A673 (cell line): ENCODE measurements at regions not wholly inside any gene's neighbourhood (a gene's known extent, or its start where the extent isn't known, plus 50 kb on each side); places are given as distances from the start of the nearest gene placed in this dataset.
"Not testable (repeated sequence)": the region's sequence is repeated elsewhere in the genome, so short reads cannot be mapped to it uniquely, and the experiment has no call there.

Source experiments
- BruUV-seq: library from RNA; stranded (reverse); fragments of 400-500 nt; replicated peaks from 2 replicates; lab custom pipeline; 2021; lab: Mats Ljungman, UMichigan
- CTCF ChIA-PET: fragments of 300-600 bp; sonication (Branson Sonifier 250); formaldehyde crosslinking; loops from one replicate; lab custom pipeline; 2022; ENCODE audit warnings: antibody characterized with exemption; lab: Charles Lee
- POLR2A ChIA-PET: fragments of 300-600 bp; sonication (Branson Sonifier 250); formaldehyde crosslinking; loops from one replicate; lab custom pipeline; 2022; ENCODE audit warnings: antibody characterized with exemption; ENCODE audit not compliant: low non-redundant PET; lab: Charles Lee
- DNase-seq: peaks from one replicate; pipeline ENCODE4 v3.0.0-alpha.2; 2015; ENCODE audit warnings: low spot score
- H3K27ac ChIP-seq: fragments of 200-600 bp; sonication (generic); 2 replicates; pipeline ENCODE4 v1.5.1; 2016; ENCODE audit warnings: mixed run types, low read depth, mild to moderate bottlenecking, mixed read lengths, antibody characterized with exemption, low read length; ENCODE audit not compliant: poor library complexity, severe bottlenecking
- H3K27me3 ChIP-seq: fragments of 200-600 bp; sonication (generic); replicated peaks from 2 replicates; pipeline ENCODE4 v1.6.1; 2017; ENCODE audit warnings: mixed run types, low read depth, mild to moderate bottlenecking, mixed read lengths, antibody characterized with exemption, low read length; ENCODE audit not compliant: insufficient read depth, poor library complexity
- H3K36me3 ChIP-seq: fragments of 200-600 bp; sonication (generic); 2 replicates; pipeline ENCODE4 v1.6.1; 2016; ENCODE audit warnings: mixed run types, mild to moderate bottlenecking, mixed read lengths, antibody characterized with exemption, low read length; ENCODE audit not compliant: insufficient read depth, poor library complexity, severe bottlenecking
- H3K4me1 ChIP-seq: fragments of 200-600 bp; sonication (generic); 2 replicates; pipeline ENCODE4 v1.6.1; 2017; ENCODE audit warnings: mixed run types, mild to moderate bottlenecking, mixed read lengths, antibody characterized with exemption, low read length; ENCODE audit not compliant: insufficient read depth, poor library complexity, severe bottlenecking
- H3K4me3 ChIP-seq: fragments of 200-600 bp; sonication (generic); 2 replicates; pipeline ENCODE4 v1.5.1; 2016; ENCODE audit warnings: low read depth, mixed run types, mild to moderate bottlenecking, mixed read lengths, low read length; ENCODE audit not compliant: poor library complexity, severe bottlenecking
- H3K9me3 ChIP-seq: fragments of 200-600 bp; sonication (generic); 2 replicates; pipeline ENCODE4 v1.6.1; 2016; ENCODE audit warnings: mixed run types, low read depth, mild to moderate bottlenecking, mixed read lengths, antibody characterized with exemption, low read length; ENCODE audit not compliant: poor library complexity, severe bottlenecking
- EZH2 ChIP-seq: fragments of 200-600 bp; sonication (generic); IDR thresholded peaks from 2 replicates; pipeline ENCODE4 v1.6.1; 2017; ENCODE audit warnings: borderline replicate concordance, low read depth, mild to moderate bottlenecking, mixed read lengths, antibody characterized with exemption, low read length; ENCODE audit not compliant: poor library complexity, severe bottlenecking
- intact Hi-C: fragments of 100-400 bp; cut with micrococcal nuclease; formaldehyde crosslinking; loops from one replicate; pipeline ENCODE4 v1.10.0; 2022; ENCODE audit not compliant: unreplicated experiment
- TF ChIP-seq, protein P1 (sequence below): fragments of 300-800, 200-600 bp; sonication (generic); conservative IDR thresholded peaks from 2 replicates; pipeline ENCODE4 v1.5.1; 2017; ENCODE audit warnings: low read depth, mild to moderate bottlenecking, antibody characterized with exemption, low read length, moderate library complexity, mixed read lengths

DNA sequence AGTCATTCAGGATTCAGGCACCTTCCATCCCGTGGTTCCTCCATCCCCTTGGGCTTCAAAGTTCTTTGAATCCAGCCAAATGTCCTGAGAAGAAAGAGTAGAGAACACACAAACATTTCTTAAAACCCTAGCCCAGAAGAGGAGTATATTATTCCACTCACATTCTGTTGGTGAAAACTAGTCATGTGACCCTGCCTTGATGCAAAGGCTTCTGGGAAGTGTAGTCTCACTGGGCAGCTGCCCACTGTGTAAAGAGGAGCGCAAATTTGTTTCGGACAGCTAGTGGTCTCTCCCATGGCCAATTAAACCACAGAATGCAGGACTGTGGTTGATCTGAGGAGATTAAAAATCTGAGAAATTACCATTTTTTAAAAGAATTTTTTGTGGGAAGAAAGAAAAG is 304.4 kb downstream of the SUCLA2 start:
- Histone ChIP-seq H3K4me3 (no peak overlapping the region), H3K9me3 (no peaks in the 10 kb centered on the region), H3K36me3 (no peaks in the 10 kb centered on the region), H3K4me1 (no peaks in the 10 kb centered on the region), H3K27ac (no peak overlapping the region), H3K27me3 (no peaks in the 10 kb centered on the region)
- intact Hi-C loops, result no loop called here
- POLR2A ChIA-PET, result no interaction called here
- TF ChIP-seq, protein P1, sequence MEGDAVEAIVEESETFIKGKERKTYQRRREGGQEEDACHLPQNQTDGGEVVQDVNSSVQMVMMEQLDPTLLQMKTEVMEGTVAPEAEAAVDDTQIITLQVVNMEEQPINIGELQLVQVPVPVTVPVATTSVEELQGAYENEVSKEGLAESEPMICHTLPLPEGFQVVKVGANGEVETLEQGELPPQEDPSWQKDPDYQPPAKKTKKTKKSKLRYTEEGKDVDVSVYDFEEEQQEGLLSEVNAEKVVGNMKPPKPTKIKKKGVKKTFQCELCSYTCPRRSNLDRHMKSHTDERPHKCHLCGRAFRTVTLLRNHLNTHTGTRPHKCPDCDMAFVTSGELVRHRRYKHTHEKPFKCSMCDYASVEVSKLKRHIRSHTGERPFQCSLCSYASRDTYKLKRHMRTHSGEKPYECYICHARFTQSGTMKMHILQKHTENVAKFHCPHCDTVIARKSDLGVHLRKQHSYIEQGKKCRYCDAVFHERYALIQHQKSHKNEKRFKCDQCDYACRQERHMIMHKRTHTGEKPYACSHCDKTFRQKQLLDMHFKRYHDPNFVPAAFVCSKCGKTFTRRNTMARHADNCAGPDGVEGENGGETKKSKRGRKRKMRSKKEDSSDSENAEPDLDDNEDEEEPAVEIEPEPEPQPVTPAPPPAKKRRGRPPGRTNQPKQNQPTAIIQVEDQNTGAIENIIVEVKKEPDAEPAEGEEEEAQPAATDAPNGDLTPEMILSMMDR, result no peak
- TF ChIP-seq EZH2, result no peak
- CTCF ChIA-PET, result no interaction called here
- DNase-seq, result no peak
- BruUV-seq, result no TSS peak

GRCh38 chr13:47687577-47687976 is 313.5 kb downstream of the SUCLA2 start:
- H3K36me3 ChIP-seq, result no peaks in the 10 kb centered on the region
- H3K27ac ChIP-seq, result no peak overlapping the region
- POLR2A ChIA-PET, result no interaction called here
- CTCF ChIA-PET, result no interaction called here
- no TSS peak for BruUV-seq
- H3K27me3 ChIP-seq, result no peaks in the 10 kb centered on the region
- no peaks in the 10 kb centered on the region for H3K4me1 ChIP-seq
- no peak overlapping the region for H3K4me3 ChIP-seq
- DNase-seq, result no peak
- no peak for TF ChIP-seq EZH2
- TF ChIP-seq, protein P1, result no peak
- H3K9me3 ChIP-seq, result no peaks in the 10 kb centered on the region
- intact Hi-C loops, result no loop called here

GRCh38 chr13:47685156-47685555 is 315.9 kb downstream of the SUCLA2 start:
- H3K27ac ChIP-seq, intact Hi-C loops, H3K9me3 ChIP-seq, H3K36me3 ChIP-seq, H3K27me3 ChIP-seq, BruUV-seq, H3K4me1 ChIP-seq, CTCF ChIA-PET, DNase-seq, POLR2A ChIA-PET, H3K4me3 ChIP-seq: not testable (repeated sequence)

- no peaks in the 10 kb centered on the region for H3K9me3 ChIP-seq
- ChIA-PET POLR2A (no interaction called here), CTCF (no interaction called here)
- H3K4me1 ChIP-seq, result no peaks in the 10 kb centered on the region
- H3K27me3 ChIP-seq, result peaks cover 11% of the 10 kb centered on the region
- no peak overlapping the region for H3K4me3 ChIP-seq
- no TSS peak for BruUV-seq
- intact Hi-C loops, result no loop called here
- no peak for TF ChIP-seq EZH2
- TF ChIP-seq, protein P1, result no peak
- no peaks in the 10 kb centered on the region for H3K36me3 ChIP-seq
- H3K27ac ChIP-seq, result no peak overlapping the region
- DNase-seq, result no peak
Measured at GRCh38 chr13:47680748-47681147, 320.3 kb downstream of the SUCLA2 start.
